GM12891 (cell line): ENCODE measurements at regions not wholly inside any gene's neighbourhood (a gene's known extent, or its start where the extent isn't known, plus 50 kb on each side); places are given as distances from the start of the nearest gene placed in this dataset.

Experiments
- PAX5 ChIP-seq: IDR thresholded peaks from 2 replicates; pipeline ENCODE4 v1.6.1; 2011; ENCODE audit warnings: low read length, moderate library complexity, mild to moderate bottlenecking; ENCODE audit not compliant: insufficient read depth, severe bottlenecking
- POLR2A ChIP-seq: IDR thresholded peaks from 2 replicates; pipeline ENCODE4 v1.6.1; 2011; ENCODE audit warnings: low read depth, low read length, control low read depth
- POLR2AphosphoS5 ChIP-seq: IDR thresholded peaks from 2 replicates; pipeline ENCODE4 v1.6.1; 2011; ENCODE audit warnings: low read depth, low read length, control low read depth
- POU2F2 ChIP-seq: IDR thresholded peaks from 2 replicates; pipeline ENCODE4 v1.6.1; 2011; ENCODE audit warnings: low read depth, mild to moderate bottlenecking, control low read depth, low read length, moderate library complexity
- SPI1 ChIP-seq: IDR thresholded peaks from 2 replicates; pipeline ENCODE4 v1.6.1; 2011; ENCODE audit warnings: low read depth, low read length, control low read depth
- TAF1 ChIP-seq: IDR thresholded peaks from 2 replicates; pipeline ENCODE4 v1.6.1; 2011; ENCODE audit warnings: low read depth, low read length, control low read depth

DNA sequence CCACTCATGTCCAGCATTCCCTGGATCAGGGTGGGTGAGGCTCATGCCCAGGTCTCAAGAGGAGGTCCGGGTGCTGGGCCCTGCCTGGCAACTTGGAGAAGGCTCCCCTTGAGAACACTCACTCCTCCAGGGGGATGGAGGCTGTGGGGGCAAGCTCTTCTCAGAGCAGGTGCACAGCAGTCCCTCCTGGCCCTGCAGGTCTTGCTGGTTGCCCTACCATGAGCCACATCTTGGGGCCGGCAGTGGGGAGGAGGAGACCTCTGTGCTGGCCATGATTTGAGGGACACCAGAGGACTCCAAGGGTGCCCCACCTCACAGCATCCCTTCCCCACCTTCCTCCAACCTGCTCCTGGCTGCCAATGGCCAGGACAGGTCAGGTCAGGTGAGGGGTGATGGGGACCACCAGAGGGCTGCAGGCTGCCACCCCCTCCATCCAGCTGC, 87.4 kb upstream of the RET start:
- TF ChIP-seq TAF1 = no peak
- TF ChIP-seq POLR2A = no peak
- no peak for TF ChIP-seq POLR2AphosphoS5
- no peak for TF ChIP-seq SPI1
- TF ChIP-seq POU2F2 = no peak
- no peak for TF ChIP-seq PAX5
